Stimulated activated CD8-positive, alpha-beta memory T cell treated with anti-CD3 and anti-CD28 coated beads, Interleukin-15, amount 100 ng/mL, for 1 hour (primary cell): ENCODE measurements at regions not wholly inside any gene's neighbourhood (a gene's known extent, or its start where the extent isn't known, plus 50 kb on each side); places are given as distances from the start of the nearest gene placed in this dataset.

Source experiments
- DNase-seq: peaks from one replicate; pipeline ENCODE4 v3.0.0-alpha.2; 2020; ENCODE audit warnings: low read depth

DNA sequence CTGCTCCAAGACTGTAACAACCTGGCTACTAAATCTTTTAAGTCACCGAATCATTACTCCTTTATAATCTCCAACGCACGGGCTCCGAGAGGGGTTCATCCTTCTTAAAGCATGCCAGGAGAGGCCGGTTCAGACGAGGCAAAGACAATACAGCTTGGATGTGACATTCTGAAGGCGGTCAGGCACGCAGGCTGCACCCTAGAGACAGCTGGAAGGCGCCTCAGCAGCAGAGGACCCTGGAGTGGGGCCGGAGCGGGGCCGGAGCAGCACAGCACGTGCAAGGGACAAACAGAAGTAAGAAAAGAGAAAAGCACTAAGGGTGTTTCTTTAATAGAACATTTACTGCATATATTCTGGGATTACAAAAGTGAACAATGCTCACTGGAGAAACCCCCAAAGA, 97.8 kb upstream of the PPP2R2D start:
- no peak for DNase-seq

DNA sequence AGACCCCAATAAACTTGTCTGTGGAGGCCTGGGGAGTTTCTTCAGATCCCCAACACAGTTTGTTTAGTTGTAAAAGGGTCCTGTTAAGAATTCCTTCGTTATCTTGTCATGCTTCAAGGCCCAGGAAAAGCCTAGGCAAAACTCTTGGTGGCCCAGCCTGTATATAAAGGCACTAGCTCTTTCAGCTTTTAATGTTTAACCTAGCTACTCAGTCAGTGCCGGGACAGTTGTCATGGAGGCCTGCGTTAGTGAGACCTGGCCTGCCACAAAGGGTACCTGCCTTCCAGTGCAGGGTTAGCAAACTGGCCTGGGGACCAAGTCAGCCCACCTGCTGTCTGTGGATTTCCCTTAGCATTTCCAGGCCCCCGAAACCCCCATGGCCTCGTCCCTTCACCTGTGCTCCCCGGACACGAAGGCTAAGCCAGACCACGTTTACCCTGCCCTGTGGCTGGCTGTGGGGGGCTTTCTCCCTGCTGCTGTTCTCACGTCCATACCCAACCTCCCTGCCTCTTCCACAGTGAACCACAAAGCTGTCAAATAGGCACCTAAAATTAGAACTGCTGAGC, 96.9 kb upstream of the PPP2R2D start:
- no peak for DNase-seq

DNA sequence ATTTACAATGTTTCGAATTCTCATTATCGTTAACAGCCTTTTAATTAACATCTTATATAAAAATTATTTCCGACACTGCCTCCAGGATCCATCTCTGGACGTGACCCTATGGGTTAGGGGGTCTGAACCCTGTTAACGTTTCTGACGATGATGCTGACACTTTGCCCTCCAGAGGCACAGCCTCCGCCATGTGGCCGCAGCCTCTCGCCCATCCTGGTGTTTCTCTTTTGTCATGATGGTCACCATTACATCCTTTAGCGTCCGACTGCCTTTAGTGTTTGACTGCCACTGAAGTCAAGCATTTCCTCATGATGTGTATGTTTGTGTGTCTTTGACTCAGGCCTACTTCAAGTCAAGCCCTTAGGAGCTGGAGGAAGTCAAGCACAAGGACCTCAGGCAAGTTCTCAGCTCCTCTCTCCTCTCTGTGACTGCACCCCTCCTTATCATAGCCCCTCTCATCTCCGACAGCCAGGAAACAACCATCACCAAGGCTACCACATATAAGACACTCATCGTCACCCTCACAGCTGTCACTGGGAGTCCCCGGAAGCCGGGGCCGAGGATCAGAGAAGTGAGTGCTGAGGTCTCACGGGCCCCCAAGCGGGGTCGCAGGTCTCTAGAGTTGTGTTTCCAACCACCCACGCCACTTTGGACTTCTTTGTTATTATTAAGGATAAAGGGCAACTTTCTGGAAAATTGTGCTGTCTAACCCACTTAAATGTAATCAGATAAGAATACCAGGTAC, 96.1 kb upstream of the PPP2R2D start:
- no peak for DNase-seq

DNA sequence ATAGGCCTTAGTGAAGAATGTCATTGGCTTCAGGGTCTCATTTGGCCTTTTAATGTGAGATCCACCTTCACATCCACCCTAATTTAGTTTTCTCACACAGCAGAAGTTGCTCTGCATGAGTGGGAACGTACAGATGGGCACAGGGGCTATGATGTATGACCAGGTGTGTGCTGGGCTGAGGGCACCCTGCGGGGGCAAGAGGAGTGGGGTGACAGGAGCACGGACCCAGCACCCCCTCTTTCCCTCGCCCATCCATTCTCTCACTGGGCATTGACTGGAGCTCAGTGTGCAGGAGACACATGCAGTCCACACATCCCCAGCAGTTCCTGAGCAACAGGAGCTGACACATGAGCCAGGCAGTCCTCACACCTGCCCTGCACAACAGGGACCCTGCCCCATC, 95.1 kb upstream of the PPP2R2D start:
- no peak for DNase-seq

DNA sequence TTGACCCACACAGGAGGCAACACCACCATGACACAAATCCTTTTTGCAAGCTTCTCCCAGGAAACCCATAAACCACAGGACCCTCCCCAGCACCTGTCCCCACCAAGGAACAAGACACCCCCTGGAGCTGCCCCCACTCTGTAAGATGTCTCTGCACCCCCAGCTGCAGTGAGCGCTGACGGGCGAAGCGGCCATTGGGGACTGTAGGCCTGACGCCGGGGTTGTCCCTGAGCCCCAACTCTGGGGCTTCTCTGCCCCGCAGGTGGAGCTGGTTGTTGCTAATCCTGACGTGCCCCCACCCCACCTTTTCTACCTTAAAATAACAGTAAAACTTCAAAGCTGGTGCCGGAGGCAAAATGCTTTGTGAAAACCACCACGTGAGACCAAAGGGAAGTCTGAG, 94.7 kb upstream of the PPP2R2D start:
- DNase-seq, result no peak

DNA sequence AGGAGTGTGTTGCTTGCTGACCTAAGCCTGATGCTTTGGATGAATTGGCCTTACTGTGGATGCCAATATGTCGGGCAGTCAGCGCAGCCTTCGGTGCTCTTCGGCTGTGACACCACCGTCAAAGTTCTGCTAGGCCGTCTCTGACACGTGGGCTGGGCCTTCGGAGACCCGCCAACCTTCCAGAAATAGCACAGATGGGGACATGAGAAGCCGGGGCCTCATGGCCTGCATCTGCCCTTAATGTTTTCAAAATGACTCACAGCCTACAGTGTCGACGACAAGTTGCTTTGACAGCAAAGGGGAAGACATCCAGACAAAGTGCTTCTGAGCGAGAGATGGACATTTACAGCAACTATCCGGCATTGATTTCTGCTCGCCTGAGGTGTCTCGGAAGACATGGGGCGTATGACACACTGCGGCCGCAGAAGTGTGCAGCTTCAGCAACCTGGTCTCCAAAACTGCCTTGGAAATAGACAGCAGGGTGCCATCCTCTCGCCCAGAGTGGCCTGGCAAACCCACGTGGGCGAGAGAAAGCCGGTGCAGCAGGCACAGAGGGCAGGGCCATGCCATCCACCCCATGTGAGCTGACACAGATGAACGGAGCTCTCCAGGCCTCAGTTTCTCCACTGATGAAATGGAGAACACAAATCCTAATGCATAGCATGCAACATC, 94.0 kb upstream of the PPP2R2D start:
- DNase-seq, result no peak

DNA sequence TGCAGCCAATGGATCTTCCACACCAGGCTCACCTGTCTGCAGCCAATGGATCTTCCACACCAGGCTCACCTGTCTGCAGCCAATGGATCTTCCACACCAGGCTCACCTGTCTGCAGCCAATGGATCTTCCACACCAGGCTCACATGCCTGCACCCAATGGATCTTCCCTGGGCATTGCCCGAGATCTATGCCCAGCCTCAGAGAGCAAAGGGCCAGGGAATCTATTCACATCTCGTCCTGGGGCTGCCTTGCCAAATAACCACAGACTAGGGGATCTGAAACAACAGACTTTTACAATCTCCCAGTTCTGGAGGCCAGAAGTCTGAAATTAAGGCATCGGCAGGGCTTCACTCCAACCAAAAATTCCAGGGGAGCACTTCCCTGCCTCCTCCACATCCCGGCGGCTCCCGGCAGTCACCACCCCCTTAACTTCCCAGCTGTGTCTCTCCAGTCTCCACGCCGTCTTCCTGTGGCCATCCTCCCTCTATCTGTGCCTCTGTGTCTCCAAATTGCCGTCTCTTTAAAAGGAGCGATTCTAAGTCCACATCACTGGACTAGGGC, 92.4 kb upstream of the PPP2R2D start:
- no peak for DNase-seq

DNA sequence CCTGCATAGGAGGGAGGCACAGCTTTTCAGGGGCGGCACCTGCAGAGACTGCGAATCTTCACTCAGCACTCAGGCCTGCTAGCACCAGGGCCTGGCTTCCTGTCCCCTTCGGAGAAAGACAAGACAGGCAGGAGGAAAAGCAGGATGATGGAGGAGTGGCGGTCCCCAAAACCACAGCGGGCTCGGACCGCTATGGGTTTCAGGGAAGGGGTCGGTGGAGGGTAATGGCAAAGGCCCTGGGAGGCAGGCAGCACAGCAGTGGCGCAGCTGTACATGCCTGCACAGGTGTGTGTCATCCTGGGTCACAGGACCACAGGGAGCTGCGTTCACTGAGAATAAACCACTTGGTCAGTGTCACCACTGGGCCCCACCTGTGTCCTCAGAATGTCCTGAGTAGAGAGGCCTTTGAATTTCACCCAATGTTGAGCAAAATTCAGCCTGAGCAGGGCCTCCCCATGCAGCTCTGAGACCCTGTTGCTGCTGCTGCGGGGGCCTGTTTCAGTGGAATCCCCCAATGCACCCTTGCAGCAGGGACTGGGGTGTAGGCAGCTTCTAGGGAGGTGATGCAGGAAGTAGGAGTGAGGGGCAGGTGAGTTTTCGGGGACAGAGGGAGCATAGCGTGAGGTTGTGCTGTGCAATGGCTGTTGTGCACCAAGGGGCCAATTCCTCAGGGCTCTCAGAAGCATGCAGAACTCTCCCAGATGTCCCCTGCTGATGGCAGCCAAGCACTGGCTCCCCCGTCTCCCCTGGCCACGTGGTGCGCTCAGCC, 90.6 kb upstream of the PPP2R2D start:
- DNase-seq, result no peak

DNA sequence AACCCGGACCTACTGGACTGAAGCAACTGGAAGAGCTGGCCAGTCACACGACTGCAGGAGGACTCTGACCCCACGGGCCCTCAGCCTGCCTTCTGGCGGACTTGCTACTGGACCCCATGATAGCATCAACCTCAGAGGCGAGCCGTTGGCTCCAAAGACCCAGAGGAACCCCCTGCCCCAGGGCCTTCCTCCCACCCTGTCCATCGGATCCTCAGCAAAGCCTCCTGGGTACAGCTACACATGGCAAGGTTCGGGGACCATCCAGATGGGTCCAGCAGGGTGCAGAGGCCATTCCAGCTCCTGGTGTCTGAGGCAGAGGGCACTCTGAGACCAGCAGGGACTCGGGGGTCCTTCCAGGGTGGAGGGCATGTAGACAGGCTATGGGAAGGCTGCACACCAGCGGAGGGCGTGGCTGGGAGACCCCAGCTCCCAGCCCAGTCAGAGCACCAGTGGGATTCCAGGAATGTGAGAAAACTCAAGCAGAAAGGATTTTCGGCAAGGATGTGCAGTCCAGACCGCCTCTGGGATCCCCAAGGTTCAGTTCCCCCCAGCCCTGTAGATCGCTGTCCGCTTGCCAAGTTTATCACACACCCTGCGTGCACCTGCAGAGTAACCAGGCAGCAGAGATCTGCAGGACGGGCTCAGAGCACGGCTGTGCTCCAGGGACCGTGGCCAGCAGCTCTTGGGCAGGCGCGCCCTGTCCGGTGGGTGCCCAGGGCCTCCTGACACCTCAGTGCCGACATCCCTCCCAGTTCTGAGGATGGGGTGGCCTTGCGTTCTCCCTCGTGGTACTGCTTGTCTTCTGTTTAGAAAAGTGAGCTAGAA, 89.8 kb upstream of the PPP2R2D start:
- DNase-seq, result no peak

DNA sequence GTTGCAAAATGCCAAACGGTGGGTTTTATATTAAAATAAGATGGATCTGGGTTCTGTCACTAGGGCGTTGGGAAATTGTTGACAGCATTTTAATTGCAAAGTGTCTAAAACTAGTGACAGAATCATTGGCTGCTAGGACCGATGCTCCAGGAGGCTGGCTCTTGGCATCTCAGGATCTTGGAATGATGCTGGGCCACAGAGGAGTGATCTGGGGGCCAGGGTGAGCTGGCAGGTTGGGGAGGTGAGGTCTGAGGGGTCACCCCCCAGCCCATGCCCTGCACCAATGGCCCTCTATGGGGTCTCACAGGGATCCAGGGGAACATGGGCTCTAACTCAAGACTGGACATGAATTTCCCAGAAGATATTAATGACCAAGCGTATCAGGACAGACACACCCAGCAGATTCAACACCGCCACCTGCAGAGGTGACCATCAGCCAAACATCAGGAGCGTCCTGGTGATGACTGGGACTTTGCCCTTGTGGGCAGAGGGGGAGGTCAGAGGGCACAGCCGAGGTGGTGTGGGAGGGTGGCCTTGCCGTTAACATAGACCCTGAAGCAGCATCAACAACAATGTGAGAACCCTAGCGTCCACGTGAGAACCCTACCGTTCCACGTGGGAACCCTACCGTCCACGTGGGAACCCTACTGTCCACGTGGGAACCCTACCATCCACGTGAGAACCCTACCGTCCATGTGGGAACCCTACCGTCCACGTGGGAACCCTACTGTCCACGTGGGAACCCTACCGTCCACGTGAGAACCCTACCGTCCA, 89.0 kb upstream of the PPP2R2D start:
- DNase-seq, result no peak

DNA sequence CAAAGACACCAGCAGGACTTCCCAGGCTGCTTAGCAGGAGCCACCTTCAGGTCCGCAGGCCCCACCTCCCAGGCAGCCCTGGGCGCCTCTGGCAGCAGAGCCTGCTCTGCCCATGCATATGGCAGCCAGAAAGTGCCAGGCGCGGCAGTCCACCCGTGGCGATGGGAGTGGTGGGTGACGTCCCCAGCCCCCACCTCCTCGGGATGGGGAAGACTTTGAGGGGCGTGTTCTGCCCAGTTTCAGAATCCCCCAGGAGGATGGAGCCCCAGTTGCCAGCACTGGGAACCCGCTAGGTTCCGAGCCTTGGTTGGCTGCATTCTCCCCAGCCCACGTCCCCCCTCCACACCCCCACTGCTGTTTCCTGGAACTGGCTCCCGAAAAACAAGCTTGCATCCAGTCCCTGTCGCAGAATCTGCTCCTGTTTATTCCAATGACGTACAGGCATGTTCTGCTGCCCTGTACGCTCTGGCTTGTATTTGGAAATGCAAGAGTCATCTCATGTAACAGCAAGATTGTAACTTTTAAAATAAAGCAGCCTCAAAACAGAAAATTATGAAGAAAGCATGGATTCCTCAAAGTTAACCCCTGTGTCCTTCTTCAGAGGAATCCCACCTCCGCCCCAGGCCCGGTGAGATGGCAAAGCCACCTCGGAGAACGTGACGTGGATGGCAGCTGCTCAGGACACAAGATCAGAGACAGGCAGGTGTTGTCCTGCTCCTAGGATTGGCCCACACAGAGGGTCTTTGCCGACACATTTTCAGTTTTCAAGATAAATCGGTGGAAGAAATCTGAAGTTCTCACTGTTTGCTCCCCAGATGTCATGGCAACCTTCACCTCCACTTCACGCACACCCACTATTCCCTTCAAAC, 87.8 kb upstream of the PPP2R2D start:
- DNase-seq, result no peak

DNA sequence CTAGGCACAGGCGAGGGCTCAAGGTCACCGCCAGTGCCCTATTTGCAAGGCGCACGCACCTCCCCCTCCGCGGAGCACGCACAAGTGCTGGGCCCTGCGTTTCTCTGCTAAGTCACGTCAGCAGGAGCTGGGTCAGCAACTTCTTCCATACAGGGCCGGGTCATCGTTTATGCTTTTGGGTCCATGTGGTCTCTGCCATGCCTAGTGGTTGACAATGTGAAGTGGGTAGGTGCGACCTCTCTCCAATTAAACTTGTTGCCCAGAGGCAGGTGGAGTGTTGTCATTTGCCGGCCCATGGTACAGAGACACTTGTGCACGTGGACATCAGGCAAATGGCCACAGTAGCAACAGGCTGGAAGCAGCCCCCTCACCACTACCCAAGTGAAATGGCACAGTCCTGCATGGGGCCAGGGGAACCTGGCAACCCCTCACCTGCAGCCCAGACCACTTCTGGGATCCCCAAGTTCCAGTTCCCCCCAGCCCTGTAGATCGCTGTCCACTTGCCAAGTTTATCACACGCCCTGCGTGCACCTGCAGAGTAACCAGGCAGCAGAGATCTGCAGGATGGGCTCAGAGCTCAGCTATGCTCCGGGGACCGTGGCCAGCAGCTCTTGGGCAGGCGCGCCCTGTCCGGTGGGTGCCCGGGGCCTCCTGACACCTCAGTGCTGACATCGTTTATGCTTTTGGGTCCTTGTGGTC, 86.1 kb upstream of the PPP2R2D start:
- no peak for DNase-seq

DNA sequence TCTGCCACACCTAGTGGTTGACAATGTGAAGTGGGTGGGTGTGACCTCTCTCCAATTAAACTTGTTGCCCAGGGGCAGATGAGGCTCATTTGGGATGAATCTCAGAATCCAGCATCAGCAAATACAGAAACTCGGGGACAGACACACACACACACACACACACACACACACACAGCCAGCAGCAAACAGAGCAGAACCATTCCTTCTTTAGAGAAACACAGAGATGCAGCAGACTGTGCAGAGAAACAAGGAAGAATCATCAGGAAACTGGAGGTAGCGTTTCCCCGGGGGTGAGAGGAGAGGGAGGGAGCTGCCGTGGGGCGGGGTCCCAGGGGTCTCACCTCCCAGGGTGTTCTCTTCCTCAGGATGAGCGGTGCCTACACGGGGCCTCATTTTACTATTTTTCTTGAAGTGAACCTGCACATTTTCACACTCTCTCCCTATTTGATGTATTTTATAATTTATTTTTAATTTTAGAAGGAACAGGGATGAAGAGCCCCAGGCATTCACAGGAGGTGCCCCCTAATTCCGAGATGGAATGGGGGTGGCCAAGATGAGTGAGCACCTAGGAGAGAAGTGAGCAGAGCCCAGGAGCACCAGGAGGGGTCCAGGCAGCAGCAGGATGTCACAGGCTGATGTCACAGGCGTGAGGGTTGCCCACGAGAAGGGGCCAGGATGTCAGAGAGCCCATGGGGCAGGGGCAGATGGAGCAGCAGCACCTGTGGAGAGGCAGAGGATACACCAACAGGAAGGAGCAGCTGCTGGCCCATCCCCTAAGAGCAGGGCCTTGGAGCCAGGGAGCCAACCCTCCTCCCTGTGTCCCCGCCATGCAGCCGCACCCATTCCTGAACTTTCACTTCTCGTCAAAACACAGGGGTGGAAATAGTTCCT, 85.3 kb upstream of the PPP2R2D start:
- DNase-seq, result no peak

DNA sequence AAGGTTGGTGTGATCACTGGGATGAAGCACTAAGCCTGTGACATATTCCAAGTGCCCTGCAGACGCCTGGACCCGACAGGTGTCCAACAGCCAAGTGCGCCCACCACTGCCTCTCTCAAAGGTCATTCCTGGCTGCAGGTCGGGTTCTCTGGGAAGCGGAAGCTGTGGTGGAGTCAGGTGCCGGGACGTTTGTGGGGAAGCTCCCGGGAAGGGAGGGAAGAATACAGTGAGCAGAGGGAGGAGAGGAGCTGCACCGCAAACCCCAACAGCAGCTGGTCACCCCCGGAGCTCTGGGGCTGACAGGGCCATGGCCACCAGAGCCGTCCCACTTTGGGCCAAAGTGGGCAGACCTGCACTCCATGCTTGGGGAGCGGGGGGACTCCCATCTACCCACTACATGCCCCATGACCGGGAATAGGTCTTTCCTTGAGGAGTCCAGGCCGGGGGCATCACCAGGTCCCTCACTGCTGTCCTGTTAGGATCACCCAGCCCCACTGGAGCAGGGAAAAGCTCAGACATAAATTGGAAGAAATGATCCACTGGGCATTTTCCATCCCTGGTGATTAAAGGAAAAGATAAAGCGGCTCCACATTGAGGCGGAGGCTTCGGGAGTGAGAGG, 84.5 kb upstream of the PPP2R2D start:
- no peak for DNase-seq

DNA sequence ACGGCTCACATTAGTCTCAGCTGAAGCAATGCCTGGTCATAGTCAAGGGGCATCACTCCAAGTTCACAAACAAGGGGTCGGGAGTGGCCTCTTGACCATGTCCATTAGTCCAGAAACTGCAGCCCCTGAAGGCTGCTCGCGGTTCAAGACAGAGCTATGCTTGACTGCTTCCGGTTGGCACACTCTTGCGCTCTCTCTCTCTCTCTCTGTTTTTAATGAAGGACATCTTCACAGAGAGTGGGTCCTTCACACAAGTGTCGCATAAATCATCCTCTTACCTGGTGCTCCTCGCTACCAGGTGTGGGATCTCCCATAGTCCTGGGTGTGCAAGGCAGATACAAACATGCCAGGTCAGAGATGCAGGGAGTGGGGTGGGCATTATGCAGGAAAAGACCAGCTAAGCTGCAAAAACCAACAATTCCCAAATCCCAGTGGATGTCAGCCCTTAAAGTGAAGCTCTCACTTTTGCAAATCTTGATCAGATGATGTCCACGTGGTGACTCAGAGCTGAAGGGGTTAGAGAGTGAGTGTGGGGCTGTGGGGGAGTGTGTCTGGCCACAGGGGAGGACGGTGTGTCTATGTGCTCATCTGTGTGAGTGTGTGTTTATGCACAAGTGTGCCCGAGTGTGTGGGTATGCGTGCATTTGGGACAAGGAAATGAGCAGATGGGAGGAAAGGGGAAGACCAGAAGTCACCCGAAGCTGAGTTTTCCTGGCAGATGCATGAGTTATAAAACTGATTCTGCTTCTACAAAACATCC, 83.7 kb upstream of the PPP2R2D start:
- DNase-seq, result no peak

DNA sequence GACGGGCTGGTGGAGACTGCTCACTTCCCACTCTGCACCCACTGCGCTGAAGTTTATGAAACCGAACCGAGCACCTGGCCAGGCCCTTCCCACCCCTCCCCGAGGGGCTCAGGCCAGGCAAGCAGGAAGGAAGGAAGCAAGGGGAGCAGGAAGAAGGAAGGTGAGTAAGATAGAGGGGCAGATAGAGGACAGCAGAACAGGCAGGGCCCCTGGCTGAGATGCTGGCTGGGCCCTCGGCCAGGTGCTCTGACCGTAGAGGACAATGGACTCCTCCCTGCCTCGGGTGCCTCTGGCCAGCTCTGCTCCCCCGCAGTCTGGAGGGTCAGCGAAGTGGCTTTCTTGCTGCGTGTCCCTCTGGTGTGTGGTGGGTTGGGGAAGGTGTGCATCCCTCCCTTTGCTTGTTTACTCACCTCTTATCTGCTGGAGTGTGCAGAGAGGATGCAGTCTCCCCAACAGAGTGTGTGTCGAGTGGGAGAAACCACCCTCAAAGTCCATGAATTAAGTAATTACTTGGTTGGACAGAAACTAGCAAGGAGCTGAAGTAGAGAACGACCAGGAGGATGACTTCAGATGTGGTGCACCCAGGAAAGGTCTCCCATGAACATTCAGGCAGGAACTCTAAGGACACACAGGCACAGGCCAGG, 82.8 kb upstream of the PPP2R2D start:
- DNase-seq, result no peak
